HUES48 (cell line): ENCODE measurements at regions not wholly inside any gene's neighbourhood (a gene's known extent, or its start where the extent isn't known, plus 50 kb on each side); places are given as distances from the start of the nearest gene placed in this dataset.

ENCODE experiments used
- H3K27ac ChIP-seq: one replicate; pipeline ENCODE4 v1.7.0; 2013; ENCODE audit warnings: low read depth, low read length, inconsistent platforms
- H3K27me3 ChIP-seq: 2 replicates; pipeline ENCODE4 v1.6.1; 2013; ENCODE audit warnings: mild to moderate bottlenecking, low read length; ENCODE audit not compliant: control insufficient read depth, insufficient read depth
- H3K36me3 ChIP-seq: 2 replicates; pipeline ENCODE4 v1.6.1; 2013; ENCODE audit warnings: low read length; ENCODE audit not compliant: control insufficient read depth, insufficient read depth
- H3K4me1 ChIP-seq: 2 replicates; pipeline ENCODE4 v1.6.1; 2013; ENCODE audit warnings: mild to moderate bottlenecking, low read length; ENCODE audit not compliant: control insufficient read depth, insufficient read depth
- H3K4me3 ChIP-seq: 2 replicates; pipeline ENCODE4 v1.5.1; 2013; ENCODE audit warnings: mild to moderate bottlenecking, low read depth, low read length
- H3K9ac ChIP-seq: 2 replicates; pipeline ENCODE4 v1.6.1; 2013; ENCODE audit warnings: mild to moderate bottlenecking, low read depth, low read length, moderate library complexity
- H3K9me3 ChIP-seq: 2 replicates; pipeline ENCODE4 v1.6.1; 2013; ENCODE audit warnings: low read length; ENCODE audit not compliant: control insufficient read depth, insufficient read depth

- Histone ChIP-seq H3K27ac (no peak overlapping the region), H3K36me3 (no peaks in the 10 kb centered on the region), H3K4me1 (no peaks in the 10 kb centered on the region), H3K27me3 (no peaks in the 10 kb centered on the region), H3K9me3 (no peaks in the 10 kb centered on the region), H3K4me3 (no peak overlapping the region), H3K9ac (no peak overlapping the region)
These were observed 130.8 kb upstream of the SLC22A23 start for GRCh38 chr6:3587660-3588059.

DNA sequence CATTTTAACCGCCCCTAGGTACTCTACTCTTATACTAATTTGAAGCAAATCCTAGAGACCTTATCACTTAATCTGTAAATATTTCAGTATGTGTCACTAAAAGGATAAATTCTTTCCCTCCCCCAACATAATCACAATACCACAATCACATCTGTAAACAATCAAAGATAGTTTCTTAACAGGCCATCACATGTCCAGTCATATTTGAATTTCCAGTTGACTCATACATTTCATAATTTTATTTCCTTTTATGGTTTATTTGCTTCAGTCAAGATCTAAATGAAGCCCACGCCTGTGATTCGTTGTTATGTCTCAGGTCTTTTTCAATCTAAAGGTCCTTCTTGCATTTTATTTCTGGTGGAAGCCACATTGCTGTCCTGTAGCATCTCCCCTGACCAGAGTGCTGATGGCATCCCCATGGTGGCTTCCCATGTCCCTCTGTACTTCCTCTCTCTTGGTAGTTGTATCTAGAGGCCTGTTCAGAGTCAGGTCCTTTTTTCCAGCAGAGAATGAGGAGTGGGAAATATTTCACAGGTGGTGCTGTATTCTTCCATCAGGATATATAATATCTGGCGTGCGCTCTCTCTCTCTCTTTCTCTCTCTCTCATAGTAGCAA lies 128.6 kb upstream of the SLC22A23 start:
- Histone ChIP-seq H3K9me3 (no peaks in the 10 kb centered on the region), H3K36me3 (no peaks in the 10 kb centered on the region), H3K4me1 (no peaks in the 10 kb centered on the region), H3K27ac (no peak overlapping the region), H3K4me3 (no peak overlapping the region), H3K27me3 (no peaks in the 10 kb centered on the region), H3K9ac (no peak overlapping the region)

DNA sequence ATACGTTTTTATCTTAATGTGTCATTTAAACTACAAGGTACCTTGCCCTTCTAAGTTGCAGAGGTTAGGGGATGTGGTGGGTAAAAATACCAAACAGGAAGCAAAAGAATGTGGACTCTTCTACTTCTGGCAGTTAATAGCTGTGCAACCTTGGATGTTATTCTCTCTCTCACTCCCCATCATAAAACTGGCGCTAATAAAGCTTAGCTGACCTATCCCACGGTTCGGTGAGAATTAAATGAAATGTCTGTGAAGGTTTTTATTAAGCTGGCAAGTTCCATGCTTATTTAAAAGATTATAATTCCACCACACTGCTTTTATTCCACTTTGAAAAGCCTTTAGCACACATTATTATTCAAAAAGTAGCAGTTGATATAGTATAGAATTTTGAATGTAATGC lies 127.8 kb upstream of the SLC22A23 start:
- Histone ChIP-seq H3K9me3 (no peaks in the 10 kb centered on the region), H3K4me1 (peaks cover 5% of the 10 kb centered on the region), H3K36me3 (no peaks in the 10 kb centered on the region), H3K27me3 (no peaks in the 10 kb centered on the region), H3K4me3 (no peak overlapping the region), H3K27ac (no peak overlapping the region), H3K9ac (no peak overlapping the region)

GRCh38 chr6:3581469-3581868 lies 124.6 kb upstream of the SLC22A23 start:
- no peak overlapping the region for H3K4me3 ChIP-seq
- peaks cover 6% of the 10 kb centered on the region for H3K4me1 ChIP-seq
- no peaks in the 10 kb centered on the region for H3K27me3 ChIP-seq
- H3K9me3 ChIP-seq = no peaks in the 10 kb centered on the region
- no peaks in the 10 kb centered on the region for H3K36me3 ChIP-seq
- no peak overlapping the region for H3K9ac ChIP-seq
- no peak overlapping the region for H3K27ac ChIP-seq

DNA sequence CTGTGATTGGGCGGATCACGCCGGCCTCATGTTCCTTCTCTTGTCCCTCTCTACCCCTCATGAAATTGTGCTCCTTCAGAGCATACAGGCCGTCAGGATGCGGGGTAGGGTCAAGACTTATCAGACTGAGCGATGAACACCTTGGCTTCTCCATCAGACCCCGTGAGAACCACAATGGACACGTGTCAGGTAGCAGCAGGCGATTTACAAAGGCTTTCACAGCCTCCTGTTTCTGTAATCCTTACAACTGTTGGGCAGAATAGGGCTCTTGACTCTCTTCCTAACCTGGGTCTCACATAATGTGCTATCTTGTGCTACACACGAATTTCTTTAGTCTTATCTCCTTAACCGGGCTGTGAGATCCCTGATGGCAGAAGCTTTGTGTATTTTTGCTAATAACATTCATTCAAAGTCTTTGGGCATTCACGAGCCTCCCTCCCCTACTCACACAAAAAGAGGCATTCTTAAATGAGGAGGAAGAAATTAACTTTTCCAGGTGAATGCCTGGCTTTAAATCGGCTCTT lies 122.9 kb upstream of the SLC22A23 start:
- no peaks in the 10 kb centered on the region for H3K27me3 ChIP-seq
- no peak overlapping the region for H3K4me3 ChIP-seq
- H3K27ac ChIP-seq = no peak overlapping the region
- H3K36me3 ChIP-seq = no peaks in the 10 kb centered on the region
- peaks cover 6% of the 10 kb centered on the region for H3K4me1 ChIP-seq
- H3K9me3 ChIP-seq = no peaks in the 10 kb centered on the region
- H3K9ac ChIP-seq = no peak overlapping the region

- H3K27ac ChIP-seq = no peak overlapping the region
- no peaks in the 10 kb centered on the region for H3K27me3 ChIP-seq
- H3K4me1 ChIP-seq = peaks cover 6% of the 10 kb centered on the region
- H3K36me3 ChIP-seq = no peaks in the 10 kb centered on the region
- no peaks in the 10 kb centered on the region for H3K9me3 ChIP-seq
- H3K4me3 ChIP-seq = no peak overlapping the region
- H3K9ac ChIP-seq = no peak overlapping the region
These were observed 122.1 kb upstream of the SLC22A23 start for GRCh38 chr6:3578981-3579380.

DNA sequence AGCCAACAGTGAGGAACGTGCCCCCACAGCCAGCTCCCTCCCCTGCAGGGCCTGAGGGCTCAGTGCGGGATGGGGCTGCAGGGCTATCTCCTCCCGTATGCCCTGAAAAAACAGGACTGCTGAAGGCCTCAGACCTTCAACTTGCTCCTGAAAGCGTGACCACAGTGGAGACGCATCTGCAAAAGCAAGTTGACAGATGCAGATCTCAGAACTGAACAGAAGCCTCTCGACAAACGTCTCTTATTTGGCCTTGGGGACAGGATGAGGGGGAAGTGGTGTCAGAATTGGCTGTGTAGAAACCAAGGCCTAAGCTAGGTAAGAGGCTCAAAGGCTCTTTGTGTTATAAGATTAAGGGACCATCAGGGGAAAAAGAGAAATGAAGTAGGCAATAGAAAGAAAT lies 120.7 kb upstream of the SLC22A23 start:
- Histone ChIP-seq H3K36me3 (no peaks in the 10 kb centered on the region), H3K9ac (no peak overlapping the region), H3K4me3 (no peak overlapping the region), H3K9me3 (no peaks in the 10 kb centered on the region), H3K27me3 (no peaks in the 10 kb centered on the region), H3K4me1 (peaks cover 6% of the 10 kb centered on the region), H3K27ac (no peak overlapping the region)

GRCh38 chr6:3575701-3576100 lies 118.9 kb upstream of the SLC22A23 start:
- Histone ChIP-seq H3K27me3 (no peaks in the 10 kb centered on the region), H3K4me3 (no peak overlapping the region), H3K9me3 (no peaks in the 10 kb centered on the region), H3K4me1 (peaks cover 6% of the 10 kb centered on the region), H3K9ac (no peak overlapping the region), H3K36me3 (no peaks in the 10 kb centered on the region), H3K27ac (no peak overlapping the region)

DNA sequence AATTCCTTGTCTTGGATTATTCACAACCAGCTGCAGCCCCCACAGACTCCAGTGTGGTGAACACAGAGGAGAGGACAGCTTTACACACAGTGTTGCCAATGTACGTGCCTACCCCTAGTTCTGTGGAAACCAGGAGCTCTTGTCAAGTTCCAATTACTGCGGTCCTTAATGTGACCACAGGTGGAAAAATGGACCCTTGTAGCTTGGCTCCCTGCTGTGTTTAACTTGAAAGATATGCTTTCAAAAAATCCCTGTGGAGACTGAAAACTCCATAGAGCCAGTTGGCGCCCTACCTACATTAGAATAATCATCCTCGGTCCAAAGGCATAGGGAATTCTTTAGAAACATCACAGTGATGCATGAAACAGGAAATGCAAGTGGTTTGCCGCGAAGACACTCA lies 118.3 kb upstream of the SLC22A23 start:
- H3K36me3 ChIP-seq = no peaks in the 10 kb centered on the region
- no peaks in the 10 kb centered on the region for H3K27me3 ChIP-seq
- H3K4me3 ChIP-seq = no peak overlapping the region
- no peak overlapping the region for H3K27ac ChIP-seq
- H3K9me3 ChIP-seq = no peaks in the 10 kb centered on the region
- no peak overlapping the region for H3K9ac ChIP-seq
- peaks cover 6% of the 10 kb centered on the region for H3K4me1 ChIP-seq

GRCh38 chr6:3573670-3574069 lies 116.8 kb upstream of the SLC22A23 start:
- H3K9me3 ChIP-seq = no peaks in the 10 kb centered on the region

DNA sequence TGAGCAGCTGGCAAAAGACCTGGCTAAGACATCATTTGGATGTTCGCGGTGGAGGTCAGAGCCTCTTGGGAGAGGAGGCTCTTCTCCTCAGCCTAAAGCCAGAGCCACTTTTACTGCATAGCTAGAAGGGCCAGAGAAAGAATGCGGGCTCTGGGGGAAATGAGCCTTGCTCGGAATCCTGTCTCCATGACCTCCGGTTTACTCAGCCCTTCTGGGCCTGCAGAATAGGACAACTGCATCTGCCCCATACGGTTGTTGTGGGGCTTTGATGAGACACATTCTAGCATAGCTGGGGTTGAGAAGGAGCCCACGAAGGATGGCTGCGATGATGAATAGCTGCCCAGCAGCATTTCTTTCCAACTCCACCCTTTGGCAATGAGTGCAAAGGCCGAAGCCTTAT lies 115.0 kb upstream of the SLC22A23 start:
- Histone ChIP-seq H3K36me3 (no peaks in the 10 kb centered on the region), H3K27me3 (no peaks in the 10 kb centered on the region), H3K9ac (no peak overlapping the region), H3K9me3 (no peaks in the 10 kb centered on the region), H3K27ac (no peak overlapping the region), H3K4me1 (0 out of 2 replicates have a peak, but pooled peaks cover 3% of the 10 kb centered on the region), H3K4me3 (no peak overlapping the region)

More at GRCh38 chr6:3573670-3574069, 116.8 kb upstream of the SLC22A23 start:
- H3K36me3 ChIP-seq = no peaks in the 10 kb centered on the region
- no peak overlapping the region for H3K27ac ChIP-seq
- no peak overlapping the region for H3K9ac ChIP-seq
- H3K4me1 ChIP-seq = 0 out of 2 replicates have a peak, but pooled peaks cover 1% of the 10 kb centered on the region
- no peak overlapping the region for H3K4me3 ChIP-seq
- H3K27me3 ChIP-seq = no peaks in the 10 kb centered on the region
